Vagina (tissue), 2 donors: ENCODE measurements at regions not wholly inside any gene's neighbourhood (a gene's known extent, or its start where the extent isn't known, plus 50 kb on each side); places are given as distances from the start of the nearest gene placed in this dataset.

Experiments
- DNase-seq, 2 donors: peaks; one replicate each; pipeline ENCODE4 v3.0.0-alpha.2; 2017; ENCODE audit errors: extremely low spot score in 2 of 2
- H3K27ac ChIP-seq: fragments of 200-600 bp; sonication (generic); one replicate; pipeline ENCODE4 v1.5.1; 2019
- H3K27me3 ChIP-seq: fragments of 200-600 bp; sonication (generic); one replicate; pipeline ENCODE4 v1.5.1; 2019
- H3K36me3 ChIP-seq, 2 donors: fragments of 200-600 bp; sonication (generic); one replicate each; pipeline ENCODE4 v1.5.1; 2017 to 2019
- H3K4me1 ChIP-seq: fragments of 200-600 bp; sonication (generic); one replicate; pipeline ENCODE4 v1.5.1; 2019
- H3K4me3 ChIP-seq, 2 donors: fragments of 200-600 bp; sonication (generic); 1 replicate in 1 of 2; 2 replicates in 1 of 2; pipeline ENCODE4 v1.5.1; 2016 to 2019
- H3K9me3 ChIP-seq: fragments of 200-600 bp; sonication (generic); one replicate; pipeline ENCODE4 v1.5.1; 2019
- CTCF ChIP-seq, 3 experiments: fragments of 450-650 bp in 2 of 3; fragments of 200-600 bp in 1 of 3; sonication (generic) in 1 of 3; IDR thresholded peaks; one replicate each; pipeline ENCODE4 v1.5.1; 2017 to 2019; ENCODE audit warnings: antibody characterized with exemption in 3 of 3, mild to moderate bottlenecking in 2 of 3, moderate library complexity in 2 of 3
- POLR2A ChIP-seq, 2 donors: fragments of 450-650 bp; IDR thresholded peaks; one replicate each; pipeline ENCODE4 v1.6.1; 2017; ENCODE audit warnings: antibody characterized with exemption in 2 of 2, mild to moderate bottlenecking in 2 of 2, moderate library complexity in 2 of 2
- POLR2AphosphoS5 ChIP-seq, 2 donors: sonication (generic); formaldehyde crosslinking; IDR thresholded peaks; one replicate each; pipeline ENCODE4 v1.9.0; 2017; ENCODE audit warnings: antibody characterized with exemption in 2 of 2, mild to moderate bottlenecking in 2 of 2, low read depth in 1 of 2; ENCODE audit not compliant: insufficient read depth in 1 of 2
- intact Hi-C: fragments of 100-400 bp; cut with DNase I; formaldehyde crosslinking; loops from one replicate; pipeline ENCODE4 v1.15.1; 2023

GRCh38 chr5:155871623-155872022 is 455.3 kb upstream of the SGCD start:
- TF ChIP-seq POLR2AphosphoS5 (IDR thresholded peaks at IDR 0.05; ENCODE audit: insufficient read depth in 1 of 2, low read depth in 1 of 2) = no peak
- TF ChIP-seq POLR2A (IDR thresholded peaks at IDR 0.05) = no peak
- TF ChIP-seq CTCF (IDR thresholded peaks at IDR 0.05) = no peak
- Histone ChIP-seq H3K4me1 (no peaks in the 10 kb centered on the region), H3K9me3 (no peaks in the 10 kb centered on the region), H3K27ac (no peak overlapping the region), H3K36me3 (no peaks in the 10 kb centered on the region), H3K27me3 (no peaks in the 10 kb centered on the region), H3K4me3 (no peak overlapping the region)
- intact Hi-C loops = no loop called here
- DNase-seq = no peak

- Histone ChIP-seq H3K4me1 (no peaks in the 10 kb centered on the region), H3K27me3 (no peaks in the 10 kb centered on the region), H3K4me3 (no peak overlapping the region), H3K36me3 (no peaks in the 10 kb centered on the region), H3K9me3 (no peaks in the 10 kb centered on the region), H3K27ac (no peak overlapping the region)
- intact Hi-C loops = no loop called here
- TF ChIP-seq POLR2AphosphoS5 (IDR thresholded peaks at IDR 0.05; ENCODE audit: insufficient read depth in 1 of 2, low read depth in 1 of 2) (no peak), POLR2A (IDR thresholded peaks at IDR 0.05) (no peak), CTCF (IDR thresholded peaks at IDR 0.05) (no peak)
- DNase-seq = no peak
These were observed 454.2 kb upstream of the SGCD start for GRCh38 chr5:155872629-155873220.

- Histone ChIP-seq H3K4me3 (no peak overlapping the region), H3K27ac (no peak overlapping the region), H3K9me3 (no peaks in the 10 kb centered on the region), H3K27me3 (no peaks in the 10 kb centered on the region), H3K36me3 (no peaks in the 10 kb centered on the region), H3K4me1 (no peaks in the 10 kb centered on the region)
- intact Hi-C loops = no loop called here
- TF ChIP-seq POLR2A (IDR thresholded peaks at IDR 0.05) (no peak), CTCF (IDR thresholded peaks at IDR 0.05) (no peak), POLR2AphosphoS5 (IDR thresholded peaks at IDR 0.05; ENCODE audit: insufficient read depth in 1 of 2, low read depth in 1 of 2) (no peak)
- DNase-seq = no peak
These were observed 447.9 kb upstream of the SGCD start for GRCh38 chr5:155878991-155879575.

- H3K4me1 ChIP-seq = no peaks in the 10 kb centered on the region
- no peak overlapping the region for H3K4me3 ChIP-seq
- H3K27me3 ChIP-seq = no peaks in the 10 kb centered on the region
- TF ChIP-seq CTCF (IDR thresholded peaks at IDR 0.05) = no peak
- TF ChIP-seq POLR2AphosphoS5 (IDR thresholded peaks at IDR 0.05; ENCODE audit: insufficient read depth in 1 of 2, low read depth in 1 of 2) = no peak
- TF ChIP-seq POLR2A (IDR thresholded peaks at IDR 0.05) = no peak
- no peak overlapping the region for H3K27ac ChIP-seq
- H3K9me3 ChIP-seq = no peaks in the 10 kb centered on the region
- DNase-seq = no peak
- no peaks in the 10 kb centered on the region for H3K36me3 ChIP-seq
- intact Hi-C loops = no loop called here
These were observed 442.9 kb upstream of the SGCD start for GRCh38 chr5:155884041-155884440.

GRCh38 chr5:155885199-155885598 is 441.8 kb upstream of the SGCD start:
- Histone ChIP-seq H3K9me3 (no peaks in the 10 kb centered on the region), H3K36me3 (no peaks in the 10 kb centered on the region), H3K4me3 (no peak overlapping the region), H3K27ac (no peak overlapping the region), H3K4me1 (no peaks in the 10 kb centered on the region), H3K27me3 (no peaks in the 10 kb centered on the region)
- no peak for TF ChIP-seq POLR2AphosphoS5 (IDR thresholded peaks at IDR 0.05; ENCODE audit: insufficient read depth in 1 of 2, low read depth in 1 of 2)
- TF ChIP-seq POLR2A (IDR thresholded peaks at IDR 0.05) = no peak
- TF ChIP-seq CTCF (IDR thresholded peaks at IDR 0.05) = no peak
- intact Hi-C loops = no loop called here
- DNase-seq = no peak
